ENCODE measurements at regions not wholly inside any gene's neighbourhood (a gene's known extent, or its start where the extent isn't known, plus 50 kb on each side); places are given as distances from the start of the nearest gene placed in this dataset.

DNA sequence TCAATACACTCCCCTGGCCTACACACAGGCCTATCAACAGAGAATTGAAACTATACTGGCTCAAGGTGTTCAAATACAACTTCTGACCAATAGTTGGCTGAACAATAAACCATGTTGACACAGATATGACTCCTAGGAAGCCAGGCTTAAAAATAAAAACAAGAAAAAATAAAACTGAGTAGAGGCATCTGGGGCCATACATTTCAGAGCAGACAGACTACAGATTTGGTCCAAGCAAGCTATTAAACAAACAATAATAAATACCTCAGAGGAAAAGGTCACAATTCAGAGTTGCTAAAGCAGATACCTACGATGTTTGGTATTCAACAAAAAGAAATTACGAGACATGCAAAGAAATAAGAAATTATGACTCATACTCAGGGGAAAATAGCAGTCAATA lies 132.8 kb upstream of the ACVR2A start:
- Histone ChIP-seq H3K4me1 (ENCODE audit: control insufficient read depth, insufficient read depth, low read length) (no peaks in the 10 kb centered on the region), H3K9ac (ENCODE audit: low read depth, low read length) (no peak overlapping the region), H3K36me3 (ENCODE audit: control insufficient read depth, insufficient read depth, low read length) (no peaks in the 10 kb centered on the region), H3K9me3 (ENCODE audit: control insufficient read depth, insufficient read depth, low read length) (no peaks in the 10 kb centered on the region), H3K27ac (ENCODE audit: low read depth, low read length) (no peak overlapping the region), H3K27me3 (ENCODE audit: control insufficient read depth, insufficient read depth, low read length) (no peaks in the 10 kb centered on the region), H3K4me3 (ENCODE audit: low read depth, low read length) (no peak overlapping the region)

DNA sequence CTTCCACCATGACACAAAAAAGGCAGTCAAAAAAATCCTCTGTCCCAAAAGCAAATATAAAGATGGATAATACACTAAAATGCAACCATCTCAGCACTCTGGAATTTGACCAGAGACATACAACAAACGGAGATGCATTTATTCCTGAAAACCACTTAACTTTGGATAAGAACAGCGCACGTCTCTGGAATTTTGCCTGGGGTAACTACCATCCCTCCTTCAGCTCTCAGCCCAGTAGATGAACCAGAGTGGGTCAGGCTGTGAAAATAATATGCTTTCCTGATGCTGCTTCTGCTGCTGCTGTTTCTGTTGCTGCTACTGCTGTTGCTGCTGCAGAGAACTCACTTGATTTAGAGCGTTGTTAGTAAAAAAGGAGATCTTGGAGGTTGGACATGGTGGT lies 133.8 kb upstream of the ACVR2A start:
- no peaks in the 10 kb centered on the region for H3K9me3 ChIP-seq (ENCODE audit: control insufficient read depth, insufficient read depth, low read length)

DNA sequence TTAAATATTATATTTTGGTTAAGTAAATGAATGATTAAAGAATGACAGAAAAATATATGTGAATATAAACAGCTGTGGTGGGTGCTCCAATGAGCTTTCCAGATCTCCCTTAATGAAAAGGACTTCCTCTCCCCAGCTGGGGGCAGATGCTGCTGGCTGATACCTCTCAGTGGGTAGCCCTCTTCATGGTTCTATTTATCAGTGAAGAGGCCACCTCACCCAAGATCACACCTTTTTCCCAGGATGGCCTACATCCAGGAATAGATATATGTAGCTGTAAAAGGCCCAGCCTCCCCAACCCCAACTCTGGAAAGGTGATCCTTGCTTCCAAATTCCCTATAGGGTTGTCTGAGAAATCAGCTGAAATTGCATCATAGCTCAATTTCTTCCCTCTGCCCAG lies 135.2 kb upstream of the ACVR2A start:
- H3K4me3 ChIP-seq (ENCODE audit: low read depth, low read length) = no peak overlapping the region
- H3K27me3 ChIP-seq (ENCODE audit: control insufficient read depth, insufficient read depth, low read length) = no peaks in the 10 kb centered on the region
- no peaks in the 10 kb centered on the region for H3K9me3 ChIP-seq (ENCODE audit: control insufficient read depth, insufficient read depth, low read length)
- no peak overlapping the region for H3K9ac ChIP-seq (ENCODE audit: low read depth, low read length)
- H3K36me3 ChIP-seq (ENCODE audit: control insufficient read depth, insufficient read depth, low read length) = no peaks in the 10 kb centered on the region
- no peak overlapping the region for H3K27ac ChIP-seq (ENCODE audit: low read depth, low read length)
- H3K4me1 ChIP-seq (ENCODE audit: control insufficient read depth, insufficient read depth, low read length) = no peaks in the 10 kb centered on the region

More for the DNA sequence above, 133.8 kb upstream of the ACVR2A start:
- H3K9ac ChIP-seq (ENCODE audit: low read depth, low read length) = no peak overlapping the region
- H3K27ac ChIP-seq (ENCODE audit: low read depth, low read length) = no peak overlapping the region
- H3K4me1 ChIP-seq (ENCODE audit: control insufficient read depth, insufficient read depth, low read length) = no peaks in the 10 kb centered on the region
- H3K36me3 ChIP-seq (ENCODE audit: control insufficient read depth, insufficient read depth, low read length) = no peaks in the 10 kb centered on the region
- H3K27me3 ChIP-seq (ENCODE audit: control insufficient read depth, insufficient read depth, low read length) = no peaks in the 10 kb centered on the region
- no peak overlapping the region for H3K4me3 ChIP-seq (ENCODE audit: low read depth, low read length)

DNA sequence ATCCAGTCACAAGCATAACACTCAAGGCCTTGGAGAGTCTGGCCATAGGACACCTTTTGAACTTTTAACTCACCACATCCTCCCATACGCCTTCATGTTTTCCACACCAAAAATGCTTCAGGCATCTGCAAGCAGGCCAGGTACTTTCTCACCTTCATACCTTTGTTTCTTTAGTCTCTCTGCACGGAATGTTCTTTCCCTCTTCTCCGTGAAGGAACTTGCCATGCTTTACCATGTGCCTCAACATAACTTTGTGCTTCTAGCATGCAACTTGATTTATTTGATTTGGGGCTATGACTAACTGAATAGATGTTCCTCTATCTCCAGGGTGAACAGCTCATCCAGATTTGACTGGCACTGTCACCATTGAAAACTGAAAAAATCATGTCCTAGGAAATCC lies 141.7 kb upstream of the ACVR2A start:
- Histone ChIP-seq H3K4me1 (ENCODE audit: control insufficient read depth, insufficient read depth, low read length) (no peaks in the 10 kb centered on the region), H3K9ac (ENCODE audit: low read depth, low read length) (no peak overlapping the region), H3K27ac (ENCODE audit: low read depth, low read length) (no peak overlapping the region), H3K4me3 (ENCODE audit: low read depth, low read length) (no peak overlapping the region), H3K9me3 (ENCODE audit: control insufficient read depth, insufficient read depth, low read length) (no peaks in the 10 kb centered on the region), H3K27me3 (ENCODE audit: control insufficient read depth, insufficient read depth, low read length) (no peaks in the 10 kb centered on the region), H3K36me3 (ENCODE audit: control insufficient read depth, insufficient read depth, low read length) (no peaks in the 10 kb centered on the region)

DNA sequence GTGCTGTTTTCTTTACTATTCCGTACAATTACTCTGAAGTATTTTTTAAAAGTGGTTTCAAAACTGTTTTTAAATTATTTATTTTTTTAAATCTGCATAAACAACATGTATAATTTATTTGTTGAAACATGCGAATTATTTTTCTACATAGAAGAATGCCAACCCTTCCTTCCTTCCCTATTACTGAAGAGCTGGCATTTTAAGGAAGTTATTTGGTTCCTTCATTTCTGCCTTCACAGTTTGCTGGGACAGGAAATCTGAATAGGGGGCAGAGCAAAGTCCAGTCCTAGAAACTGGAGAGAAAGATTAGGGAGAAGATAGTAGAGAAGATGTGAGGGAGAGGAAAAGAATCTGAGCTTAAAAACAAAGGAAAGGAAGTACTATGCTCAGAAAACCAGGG lies 146.7 kb upstream of the ACVR2A start:
- Histone ChIP-seq H3K9me3 (ENCODE audit: control insufficient read depth, insufficient read depth, low read length) (no peaks in the 10 kb centered on the region), H3K36me3 (ENCODE audit: control insufficient read depth, insufficient read depth, low read length) (no peaks in the 10 kb centered on the region), H3K4me1 (ENCODE audit: control insufficient read depth, insufficient read depth, low read length) (no peaks in the 10 kb centered on the region), H3K27ac (ENCODE audit: low read depth, low read length) (no peak overlapping the region), H3K27me3 (ENCODE audit: control insufficient read depth, insufficient read depth, low read length) (no peaks in the 10 kb centered on the region), H3K9ac (ENCODE audit: low read depth, low read length) (no peak overlapping the region), H3K4me3 (ENCODE audit: low read depth, low read length) (no peak overlapping the region)

DNA sequence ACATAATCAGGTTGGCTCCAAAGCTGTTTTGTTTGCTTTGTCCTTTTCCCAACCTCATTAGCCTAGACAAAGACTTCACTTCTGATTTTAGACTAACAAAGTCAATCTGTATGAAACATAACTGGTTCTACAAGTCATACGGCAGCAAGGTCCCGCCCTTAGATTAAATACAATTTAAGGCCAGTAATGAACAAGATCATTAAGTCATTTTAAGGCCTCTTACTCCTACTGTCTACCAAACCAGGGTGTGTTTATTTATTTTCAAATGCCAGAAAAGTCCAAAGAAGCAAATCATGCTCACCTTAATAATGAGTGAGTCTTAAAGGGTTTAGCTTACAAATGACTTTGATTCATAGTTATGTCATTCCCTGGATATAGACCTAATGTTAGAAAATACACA lies 148.4 kb upstream of the ACVR2A start:
- no peak overlapping the region for H3K27ac ChIP-seq (ENCODE audit: low read depth, low read length)
- H3K9me3 ChIP-seq (ENCODE audit: control insufficient read depth, insufficient read depth, low read length) = no peaks in the 10 kb centered on the region
- no peaks in the 10 kb centered on the region for H3K36me3 ChIP-seq (ENCODE audit: control insufficient read depth, insufficient read depth, low read length)
- H3K4me1 ChIP-seq (ENCODE audit: control insufficient read depth, insufficient read depth, low read length) = no peaks in the 10 kb centered on the region
- no peaks in the 10 kb centered on the region for H3K27me3 ChIP-seq (ENCODE audit: control insufficient read depth, insufficient read depth, low read length)
- no peak overlapping the region for H3K4me3 ChIP-seq (ENCODE audit: low read depth, low read length)
- no peak overlapping the region for H3K9ac ChIP-seq (ENCODE audit: low read depth, low read length)

DNA sequence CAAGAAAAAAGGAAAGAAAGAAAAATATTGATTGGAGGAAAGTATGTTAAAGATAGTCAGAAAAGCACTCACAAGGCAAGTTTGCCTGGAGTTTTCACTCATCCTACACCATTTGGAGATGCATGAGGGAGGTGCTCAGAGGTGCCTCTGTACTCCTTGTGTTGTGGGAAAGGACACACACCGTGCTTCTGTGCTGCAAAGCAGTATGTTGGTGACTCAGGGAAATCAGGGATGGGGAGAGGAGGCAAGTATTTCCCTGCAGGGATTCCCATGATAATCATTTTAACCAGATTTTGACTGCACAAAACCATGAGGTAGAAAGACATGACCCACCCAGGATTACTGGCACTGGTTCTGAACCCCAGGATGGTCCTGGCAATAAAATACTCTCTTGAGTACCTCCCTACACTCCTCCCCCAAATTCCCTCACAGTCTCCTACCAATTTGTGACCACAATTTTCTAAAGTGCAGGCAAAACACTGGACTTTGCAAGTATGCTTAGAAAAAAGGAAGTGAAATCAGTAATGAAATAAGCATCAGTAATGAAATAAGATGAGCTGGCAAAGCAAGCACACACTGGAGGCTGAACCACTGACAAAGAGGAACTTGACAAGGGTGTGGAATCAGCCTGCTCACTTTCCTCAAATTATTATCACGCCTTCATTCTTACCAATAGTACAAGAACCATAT lies 155.5 kb upstream of the ACVR2A start:
- Histone ChIP-seq H3K36me3 (ENCODE audit: control insufficient read depth, insufficient read depth, low read length) (no peaks in the 10 kb centered on the region), H3K9ac (ENCODE audit: low read depth, low read length) (no peak overlapping the region), H3K27me3 (ENCODE audit: control insufficient read depth, insufficient read depth, low read length) (no peaks in the 10 kb centered on the region), H3K27ac (ENCODE audit: low read depth, low read length) (no peak overlapping the region), H3K9me3 (ENCODE audit: control insufficient read depth, insufficient read depth, low read length) (no peaks in the 10 kb centered on the region; the same call in 1 of the 2 replicates), H3K4me3 (ENCODE audit: low read depth, low read length) (no peak overlapping the region), H3K4me1 (ENCODE audit: control insufficient read depth, insufficient read depth, low read length) (no peaks in the 10 kb centered on the region)

DNA sequence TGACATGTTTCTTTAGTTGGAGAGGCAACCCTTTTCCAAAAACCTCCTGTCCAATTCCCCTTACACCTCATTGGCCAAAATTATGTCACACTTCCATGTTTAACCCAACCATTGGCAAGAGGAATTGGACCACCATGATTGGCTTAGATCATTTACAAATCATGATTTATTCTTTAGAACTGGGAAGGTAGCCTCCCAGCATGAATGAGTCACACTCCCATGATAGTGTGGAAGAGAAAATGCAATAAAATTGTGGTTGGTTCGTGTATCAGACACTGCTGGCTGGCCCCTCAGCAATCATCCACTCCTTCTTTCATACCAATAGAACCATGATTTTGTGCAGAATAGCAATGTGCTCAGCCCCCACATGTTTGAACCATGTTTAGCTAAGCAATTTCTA lies 156.6 kb upstream of the ACVR2A start:
- H3K4me1 ChIP-seq (ENCODE audit: control insufficient read depth, insufficient read depth, low read length) = 0 out of 2 replicates have a peak, but pooled peaks cover 4% of the 10 kb centered on the region
- H3K27me3 ChIP-seq (ENCODE audit: control insufficient read depth, insufficient read depth, low read length) = no peaks in the 10 kb centered on the region
- H3K4me3 ChIP-seq (ENCODE audit: low read depth, low read length) = no peak overlapping the region

DNA sequence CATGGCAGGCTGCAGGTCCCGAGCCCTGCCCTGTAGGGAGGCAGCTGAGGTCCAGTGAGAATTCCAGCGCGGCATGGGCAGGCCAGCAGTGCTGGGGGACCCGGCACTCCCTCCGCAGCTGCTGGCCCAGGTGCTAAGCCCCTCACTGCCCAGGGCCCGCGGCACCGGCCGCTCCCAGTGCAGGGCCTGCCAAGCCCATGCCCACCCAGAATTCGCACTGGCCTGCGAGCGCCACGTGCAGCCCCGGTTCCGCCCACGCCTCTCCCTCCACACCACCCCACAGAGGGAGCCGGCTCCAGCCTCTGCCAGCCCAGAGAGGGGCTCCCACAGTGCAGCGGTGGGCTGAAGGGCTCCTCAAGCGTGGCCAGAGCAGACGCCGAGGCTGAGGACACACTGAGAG lies 158.5 kb upstream of the ACVR2A start:
- Histone ChIP-seq H3K9ac (ENCODE audit: low read depth, low read length) (no peak overlapping the region), H3K4me3 (ENCODE audit: low read depth, low read length) (no peak overlapping the region), H3K27ac (ENCODE audit: low read depth, low read length) (no peak overlapping the region), H3K36me3 (ENCODE audit: control insufficient read depth, insufficient read depth, low read length) (no peaks in the 10 kb centered on the region), H3K27me3 (ENCODE audit: control insufficient read depth, insufficient read depth, low read length) (no peaks in the 10 kb centered on the region), H3K4me1 (ENCODE audit: control insufficient read depth, insufficient read depth, low read length) (0 out of 2 replicates have a peak, but pooled peaks cover 4% of the 10 kb centered on the region), H3K9me3 (ENCODE audit: control insufficient read depth, insufficient read depth, low read length) (no peaks in the 10 kb centered on the region; the same call in 1 of the 2 replicates)

More for the DNA sequence above, 156.6 kb upstream of the ACVR2A start:
- no peaks in the 10 kb centered on the region for H3K36me3 ChIP-seq (ENCODE audit: control insufficient read depth, insufficient read depth, low read length)
- H3K9me3 ChIP-seq (ENCODE audit: control insufficient read depth, insufficient read depth, low read length) = no peaks in the 10 kb centered on the region; the same call in 1 of the 2 replicates
- H3K27ac ChIP-seq (ENCODE audit: low read depth, low read length) = no peak overlapping the region
- H3K9ac ChIP-seq (ENCODE audit: low read depth, low read length) = no peak overlapping the region

DNA sequence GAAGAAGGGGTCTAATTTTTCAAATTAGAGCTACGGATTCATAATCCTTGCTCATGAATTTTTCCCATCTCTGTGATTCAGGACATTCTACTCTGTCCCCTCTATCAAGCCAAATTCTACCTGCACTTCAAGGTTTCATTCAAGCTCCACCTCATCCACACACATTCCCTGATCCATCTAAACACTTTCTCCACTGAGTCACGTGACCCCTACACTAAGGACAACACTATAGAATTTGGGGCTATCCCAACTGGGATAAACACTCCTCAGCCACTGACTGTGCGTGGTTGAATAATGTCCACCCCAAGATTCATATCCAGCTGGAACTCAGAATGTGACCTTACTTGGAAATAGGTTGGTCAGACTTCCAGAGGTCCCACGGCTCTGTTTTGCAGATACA lies 159.9 kb upstream of the ACVR2A start:
- no peak overlapping the region for H3K27ac ChIP-seq (ENCODE audit: low read depth, low read length)
- H3K36me3 ChIP-seq (ENCODE audit: control insufficient read depth, insufficient read depth, low read length) = no peaks in the 10 kb centered on the region
- no peaks in the 10 kb centered on the region for H3K27me3 ChIP-seq (ENCODE audit: control insufficient read depth, insufficient read depth, low read length)
- 0 out of 2 replicates have a peak, but pooled peaks cover 4% of the 10 kb centered on the region for H3K4me1 ChIP-seq (ENCODE audit: control insufficient read depth, insufficient read depth, low read length)
- H3K4me3 ChIP-seq (ENCODE audit: low read depth, low read length) = no peak overlapping the region
- no peak overlapping the region for H3K9ac ChIP-seq (ENCODE audit: low read depth, low read length)
- H3K9me3 ChIP-seq (ENCODE audit: control insufficient read depth, insufficient read depth, low read length) = no peaks in the 10 kb centered on the region; the same call in 1 of the 2 replicates

DNA sequence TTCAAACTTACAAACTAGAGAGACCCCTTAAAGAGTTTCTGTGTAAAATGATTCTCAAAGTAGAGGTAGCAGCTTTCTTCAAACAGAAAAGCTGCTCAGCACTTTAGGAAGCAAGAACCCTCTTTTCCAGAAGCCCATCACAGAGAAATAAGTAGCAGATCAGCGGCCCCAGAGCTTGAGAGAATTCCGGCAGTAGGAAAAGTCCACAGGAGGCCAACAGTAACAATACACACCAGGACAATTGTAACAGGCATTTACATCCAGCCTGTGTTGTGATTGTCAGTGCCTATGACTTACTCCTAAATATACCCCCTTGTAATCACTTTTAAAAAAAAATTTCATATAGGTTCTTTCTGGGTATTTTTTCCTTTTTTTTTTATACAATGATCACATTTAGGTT lies 161.4 kb upstream of the ACVR2A start:
- Histone ChIP-seq H3K27ac (ENCODE audit: low read depth, low read length) (peak overlapping the region; percentile 42), H3K9ac (ENCODE audit: low read depth, low read length) (no peak overlapping the region), H3K27me3 (ENCODE audit: control insufficient read depth, insufficient read depth, low read length) (no peaks in the 10 kb centered on the region)

More for the DNA sequence above, 161.4 kb upstream of the ACVR2A start:
- no peaks in the 10 kb centered on the region; the same call in 1 of the 2 replicates for H3K9me3 ChIP-seq (ENCODE audit: control insufficient read depth, insufficient read depth, low read length)
- peaks cover 4% of the 10 kb centered on the region; the same call in 1 of the 2 replicates for H3K4me1 ChIP-seq (ENCODE audit: control insufficient read depth, insufficient read depth, low read length)
- no peak overlapping the region for H3K4me3 ChIP-seq (ENCODE audit: low read depth, low read length)
- no peaks in the 10 kb centered on the region for H3K36me3 ChIP-seq (ENCODE audit: control insufficient read depth, insufficient read depth, low read length)

Data from HUES48 (cell line).